Immature natural killer cell (primary cell): ENCODE measurements at regions not wholly inside any gene's neighbourhood (a gene's known extent, or its start where the extent isn't known, plus 50 kb on each side); places are given as distances from the start of the nearest gene placed in this dataset.

Experiments used
- DNase-seq, 3 donors: peaks; one replicate each; pipeline ENCODE4 v3.0.0; 2022; ENCODE audit warnings: mixed read lengths in 1 of 3
- H3K27ac Mint-ChIP-seq, 6 donors: one replicate each; pipeline ENCODE4 v1.8.0; 2020; ENCODE audit warnings: mixed read lengths in 6 of 6, mild to moderate bottlenecking in 5 of 6, inconsistent platforms in 4 of 6, moderate library complexity in 3 of 6
- H3K27me3 Mint-ChIP-seq, 3 donors: one replicate each; pipeline ENCODE4 v1.8.0; 2020 to 2021; ENCODE audit warnings: low read depth in 3 of 3, mild to moderate bottlenecking in 3 of 3, mixed read lengths in 3 of 3, moderate library complexity in 3 of 3, inconsistent platforms in 1 of 3
- H3K36me3 Mint-ChIP-seq, 3 donors: one replicate each; pipeline ENCODE4 v1.8.0; 2020; ENCODE audit warnings: mixed read lengths in 3 of 3, inconsistent platforms in 2 of 3, mild to moderate bottlenecking in 2 of 3
- H3K4me1 Mint-ChIP-seq, 2 donors: one replicate each; pipeline ENCODE4 v1.8.0; 2020; ENCODE audit warnings: inconsistent platforms in 2 of 2, mild to moderate bottlenecking in 2 of 2, mixed read lengths in 2 of 2, moderate library complexity in 1 of 2
- H3K4me3 Mint-ChIP-seq, 5 donors: one replicate each; pipeline ENCODE4 v1.8.0; 2020; ENCODE audit warnings: mild to moderate bottlenecking in 5 of 5, mixed read lengths in 5 of 5, inconsistent platforms in 3 of 5, moderate library complexity in 3 of 5
- H3K9me3 Mint-ChIP-seq, 6 donors: one replicate each; pipeline ENCODE4 v1.8.0; 2020; ENCODE audit warnings: mild to moderate bottlenecking in 6 of 6, mixed read lengths in 6 of 6, inconsistent platforms in 4 of 6, moderate library complexity in 3 of 6

GRCh38 chr2:104090407-104090806 is 763.5 kb upstream of the POU3F3 start:
- no peaks in the 10 kb centered on the region for H3K4me1 Mint-ChIP-seq
- no peak for DNase-seq
- H3K27ac Mint-ChIP-seq: no peak overlapping the region
- peaks cover 2 to 33% (median 15%) of the 10 kb centered on the region in 6 donors for H3K9me3 Mint-ChIP-seq
- no peak overlapping the region for H3K4me3 Mint-ChIP-seq
- peaks cover 0 to 3% (median 0%) of the 10 kb centered on the region in 3 donors for H3K27me3 Mint-ChIP-seq
- H3K36me3 Mint-ChIP-seq: no peaks in the 10 kb centered on the region

DNA sequence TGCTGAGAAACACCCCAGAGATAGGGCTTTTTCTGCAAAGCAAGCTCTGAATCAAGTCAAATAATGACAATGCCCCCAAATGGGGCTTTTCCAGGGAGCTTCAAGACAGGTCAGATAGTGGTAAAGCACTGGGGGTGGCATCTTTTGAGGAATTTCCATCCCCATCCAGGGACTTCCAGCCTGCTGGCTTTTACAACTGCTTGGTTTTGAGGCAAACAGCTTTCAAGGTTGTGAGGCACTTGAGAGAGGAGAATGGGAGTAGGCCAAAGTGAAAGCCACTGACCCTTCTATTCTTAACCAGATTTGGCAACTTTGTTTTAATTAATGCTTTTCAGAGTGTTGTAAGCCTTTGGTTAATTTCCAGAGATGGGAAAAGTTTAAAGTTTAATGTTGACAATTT is 762.0 kb upstream of the POU3F3 start:
- Mint-ChIP-seq H3K36me3 (no peaks in the 10 kb centered on the region), H3K4me3 (no peak overlapping the region), H3K27me3 (peaks cover 0 to 3% (median 0%) of the 10 kb centered on the region in 3 donors), H3K9me3 (peaks cover 3 to 26% (median 13%) of the 10 kb centered on the region in 6 donors), H3K4me1 (no peaks in the 10 kb centered on the region), H3K27ac (no peak overlapping the region)
- no peak for DNase-seq

- no peaks in the 10 kb centered on the region for H3K4me1 Mint-ChIP-seq
- H3K9me3 Mint-ChIP-seq: peaks cover 3 to 27% (median 13%) of the 10 kb centered on the region in 6 donors
- no peak for DNase-seq
- peaks cover 0 to 3% (median 0%) of the 10 kb centered on the region in 3 donors for H3K27me3 Mint-ChIP-seq
- H3K4me3 Mint-ChIP-seq: no peak overlapping the region
- no peaks in the 10 kb centered on the region for H3K36me3 Mint-ChIP-seq
- no peak overlapping the region for H3K27ac Mint-ChIP-seq
Observed at GRCh38 chr2:104092886-104093285, 761.0 kb upstream of the POU3F3 start.

GRCh38 chr2:104102615-104103014 is 751.3 kb upstream of the POU3F3 start:
- DNase-seq: no peak
- Mint-ChIP-seq H3K4me1 (no peaks in the 10 kb centered on the region), H3K27ac (no peak overlapping the region), H3K4me3 (no peak overlapping the region), H3K9me3 (peaks cover 2 to 26% (median 9%) of the 10 kb centered on the region in 6 donors), H3K27me3 (peaks cover 0 to 2% (median 0%) of the 10 kb centered on the region in 3 donors), H3K36me3 (no peaks in the 10 kb centered on the region)

- Mint-ChIP-seq H3K36me3 (no peaks in the 10 kb centered on the region), H3K9me3 (peaks cover 0 to 30% (median 7%) of the 10 kb centered on the region in 6 donors), H3K27me3 (peaks cover 0 to 3% (median 0%) of the 10 kb centered on the region in 3 donors), H3K4me1 (no peaks in the 10 kb centered on the region), H3K27ac (no peak overlapping the region), H3K4me3 (no peak overlapping the region)
- no peak for DNase-seq
Observed at GRCh38 chr2:104109356-104109755, 744.6 kb upstream of the POU3F3 start.

DNA sequence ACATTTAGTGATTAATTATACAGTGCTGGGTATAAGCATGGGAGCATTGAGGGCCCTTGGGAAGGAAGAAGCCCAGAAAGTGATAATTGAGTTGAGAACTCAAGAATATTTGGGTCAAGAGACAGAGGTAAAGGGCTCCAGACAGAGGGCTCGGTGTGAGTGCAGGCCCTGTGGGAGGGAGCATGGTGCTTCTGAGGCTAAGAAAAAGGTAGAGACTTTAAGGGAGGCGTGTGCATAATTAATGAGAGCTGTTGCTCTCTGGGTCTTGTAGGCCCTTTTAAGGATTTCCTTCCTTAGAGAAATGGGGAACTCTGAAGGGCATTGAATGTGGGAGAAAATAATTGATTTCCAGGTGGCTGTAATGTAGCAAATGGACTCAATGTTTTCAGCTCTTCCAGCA is 735.0 kb upstream of the POU3F3 start:
- H3K27ac Mint-ChIP-seq: no peak overlapping the region
- no peak overlapping the region for H3K4me3 Mint-ChIP-seq
- H3K27me3 Mint-ChIP-seq: peaks cover 0 to 2% (median 1%) of the 10 kb centered on the region in 3 donors
- no peaks in the 10 kb centered on the region for H3K36me3 Mint-ChIP-seq
- peaks cover 7 to 37% (median 14%) of the 10 kb centered on the region in 6 donors for H3K9me3 Mint-ChIP-seq
- no peak for DNase-seq
- H3K4me1 Mint-ChIP-seq: no peaks in the 10 kb centered on the region

GRCh38 chr2:104120171-104120570 is 733.7 kb upstream of the POU3F3 start:
- H3K4me1 Mint-ChIP-seq: no peaks in the 10 kb centered on the region
- no peak overlapping the region for H3K27ac Mint-ChIP-seq
- H3K4me3 Mint-ChIP-seq: no peak overlapping the region
- H3K9me3 Mint-ChIP-seq: peaks cover 10 to 45% (median 18%) of the 10 kb centered on the region in 6 donors
- H3K36me3 Mint-ChIP-seq: no peaks in the 10 kb centered on the region
- peaks cover 1 to 2% (median 1%) of the 10 kb centered on the region in 3 donors for H3K27me3 Mint-ChIP-seq
- no peak for DNase-seq

- Mint-ChIP-seq H3K27me3 (peaks cover 0 to 1% (median 0%) of the 10 kb centered on the region in 3 donors), H3K9me3 (peaks cover 7 to 46% (median 20%) of the 10 kb centered on the region in 6 donors), H3K36me3 (no peaks in the 10 kb centered on the region), H3K4me1 (no peaks in the 10 kb centered on the region), H3K27ac (no peak overlapping the region), H3K4me3 (no peak overlapping the region)
- no peak for DNase-seq
Observed at GRCh38 chr2:104125096-104125495, 728.8 kb upstream of the POU3F3 start.

DNA sequence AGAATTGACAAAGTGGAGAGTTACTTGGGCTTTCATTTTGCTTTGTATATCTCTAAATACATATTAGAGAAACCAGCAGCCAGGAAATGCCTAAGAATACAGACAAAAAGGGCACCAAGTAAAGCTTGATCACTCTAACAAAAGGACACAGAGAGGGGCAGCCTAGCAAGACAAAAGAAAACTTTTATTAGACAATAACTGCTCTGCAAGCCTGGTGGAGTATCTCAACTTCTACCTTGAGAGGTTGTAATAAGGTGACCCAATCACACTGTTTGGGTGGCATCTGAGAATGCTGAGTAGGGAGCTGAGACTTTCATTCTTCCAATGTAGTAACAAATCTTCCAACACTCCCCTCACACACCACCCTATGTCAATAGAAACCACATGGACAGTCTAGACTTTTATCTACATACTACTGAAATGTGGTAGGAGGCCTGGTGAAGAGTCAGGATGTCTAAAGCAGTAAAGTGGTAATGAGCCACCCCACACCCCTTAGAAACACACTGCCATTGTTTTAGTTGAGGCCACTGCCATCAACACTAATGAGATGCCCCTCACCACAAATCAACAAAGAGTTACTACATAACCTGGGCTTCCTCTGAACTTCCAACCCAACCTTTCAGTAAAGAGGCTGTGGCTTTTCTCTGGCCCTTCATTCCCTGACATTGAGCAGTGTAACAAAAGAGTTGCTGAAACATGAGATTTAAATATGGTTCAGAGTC is 726.7 kb upstream of the POU3F3 start:
- Mint-ChIP-seq H3K9me3 (peaks cover 3 to 30% (median 15%) of the 10 kb centered on the region in 6 donors), H3K36me3 (no peaks in the 10 kb centered on the region), H3K27me3 (peaks cover 0 to 1% (median 0%) of the 10 kb centered on the region in 3 donors), H3K4me1 (no peaks in the 10 kb centered on the region), H3K4me3 (no peak overlapping the region), H3K27ac (no peak overlapping the region)
- DNase-seq: no peak

GRCh38 chr2:104140361-104140760 is 713.6 kb upstream of the POU3F3 start:
- Mint-ChIP-seq H3K27ac (no peak overlapping the region), H3K9me3 (peaks cover 3 to 41% (median 9%) of the 10 kb centered on the region in 6 donors), H3K36me3 (no peaks in the 10 kb centered on the region), H3K27me3 (peaks cover 0 to 2% (median 0%) of the 10 kb centered on the region in 3 donors), H3K4me3 (no peak overlapping the region), H3K4me1 (no peaks in the 10 kb centered on the region)
- no peak for DNase-seq

DNA sequence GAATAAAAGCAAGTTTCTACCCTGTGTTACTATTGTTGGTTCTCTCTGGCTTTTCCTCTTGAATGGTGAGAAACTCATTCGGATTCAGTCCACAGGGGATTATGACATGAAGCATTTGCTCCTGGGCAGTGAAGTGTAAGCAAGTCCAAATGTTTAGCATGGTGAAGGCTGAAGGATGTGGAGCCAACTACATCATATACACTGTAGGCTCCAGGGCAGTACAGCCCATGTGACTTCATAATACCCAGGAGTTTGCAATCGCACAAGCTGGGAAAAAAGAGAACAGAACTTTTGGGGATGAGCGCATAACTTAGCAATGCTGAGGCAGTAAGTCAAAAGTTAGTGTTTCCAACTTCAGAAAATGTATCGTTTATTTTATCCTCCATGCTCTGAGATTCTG is 695.7 kb upstream of the POU3F3 start:
- peaks cover 3 to 24% (median 9%) of the 10 kb centered on the region in 6 donors for H3K9me3 Mint-ChIP-seq
- peaks cover 0 to 3% (median 0%) of the 10 kb centered on the region in 3 donors for H3K36me3 Mint-ChIP-seq
- H3K27ac Mint-ChIP-seq: no peak overlapping the region
- DNase-seq: no peak
- peaks cover 0 to 4% (median 0%) of the 10 kb centered on the region in 3 donors for H3K27me3 Mint-ChIP-seq
- no peak overlapping the region for H3K4me3 Mint-ChIP-seq
- no peaks in the 10 kb centered on the region for H3K4me1 Mint-ChIP-seq

DNA sequence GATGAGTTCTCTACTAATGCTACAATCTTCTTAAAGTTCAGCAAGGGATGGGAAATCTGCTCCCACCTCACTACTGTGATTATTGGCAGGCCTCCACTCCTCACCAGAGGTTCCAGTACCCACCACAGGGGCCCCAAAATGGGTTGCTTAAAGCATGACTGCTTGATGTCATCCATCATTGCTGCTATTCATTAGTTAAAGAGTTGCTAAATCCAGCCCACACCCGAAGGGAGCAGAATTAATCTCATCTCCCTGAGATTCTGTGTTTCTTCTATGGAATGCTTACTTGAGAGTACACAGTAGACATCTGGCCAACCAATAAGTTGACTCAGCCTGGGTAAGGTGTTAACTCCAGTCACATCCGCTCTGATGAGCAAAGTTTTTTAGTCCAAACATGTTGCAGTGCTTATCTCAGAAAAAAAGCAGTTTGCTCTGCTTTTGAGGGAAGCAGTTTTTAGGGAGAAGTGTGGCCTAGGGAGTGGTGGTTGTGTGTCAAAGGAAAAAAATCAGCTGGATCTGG is 690.2 kb upstream of the POU3F3 start:
- Mint-ChIP-seq H3K27me3 (peaks cover 0 to 4% (median 0%) of the 10 kb centered on the region in 3 donors), H3K36me3 (peaks cover 0 to 3% (median 0%) of the 10 kb centered on the region in 3 donors), H3K9me3 (peaks cover 0 to 31% (median 11%) of the 10 kb centered on the region in 6 donors), H3K27ac (no peak overlapping the region), H3K4me1 (no peaks in the 10 kb centered on the region), H3K4me3 (no peak overlapping the region)
- no peak for DNase-seq

DNA sequence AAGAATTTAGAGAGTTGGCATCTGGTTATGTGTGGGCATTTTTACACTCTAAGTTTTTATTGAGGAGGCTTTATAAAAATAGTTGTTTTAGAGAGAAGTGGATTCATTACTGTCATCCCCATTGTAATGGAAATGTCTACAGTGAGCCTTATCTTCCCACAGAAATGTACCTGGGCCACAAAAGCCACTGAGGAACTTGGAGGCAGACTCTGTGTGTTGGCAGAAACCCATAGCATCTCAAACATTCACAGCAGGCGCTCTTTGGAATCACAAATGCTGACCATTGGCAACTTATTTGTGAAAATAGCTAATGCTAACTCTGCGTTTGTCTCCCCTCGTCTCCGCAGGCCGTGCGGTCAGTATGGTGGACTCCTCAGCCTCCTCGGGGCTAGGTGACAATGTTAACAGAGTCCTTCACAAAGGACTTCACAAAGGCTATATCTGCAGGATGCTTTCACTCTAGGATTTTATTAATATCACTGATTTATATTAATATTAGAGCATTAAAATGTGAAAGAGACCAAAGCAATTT is 689.1 kb upstream of the POU3F3 start:
- Mint-ChIP-seq H3K4me1 (no peaks in the 10 kb centered on the region), H3K36me3 (peaks cover 0 to 3% (median 0%) of the 10 kb centered on the region in 3 donors), H3K9me3 (peaks cover 0 to 31% (median 10%) of the 10 kb centered on the region in 6 donors), H3K27me3 (peaks cover 0 to 4% (median 0%) of the 10 kb centered on the region in 3 donors), H3K4me3 (no peak overlapping the region), H3K27ac (no peak overlapping the region)
- no peak for DNase-seq

- Mint-ChIP-seq H3K4me3 (no peak overlapping the region), H3K9me3 (peaks cover 3 to 25% (median 15%) of the 10 kb centered on the region in 6 donors), H3K27ac (no peak overlapping the region), H3K4me1 (no peaks in the 10 kb centered on the region), H3K27me3 (no peaks in the 10 kb centered on the region), H3K36me3 (no peaks in the 10 kb centered on the region)
- no peak for DNase-seq
Observed at GRCh38 chr2:104177179-104177578, 676.7 kb upstream of the POU3F3 start.
